ENCODE measurements at regions not wholly inside any gene's neighbourhood (a gene's known extent, or its start where the extent isn't known, plus 50 kb on each side); places are given as distances from the start of the nearest gene placed in this dataset.

GRCh38 chr2:103875531-103875930 lies 978.4 kb upstream of the POU3F3 start:
- H3K4me1 ChIP-seq: no peaks in the 10 kb centered on the region
- intact Hi-C loops (cut with DNase I; ENCODE audit: low total_unique reads): no loop called here
- no peak overlapping the region for H3K4me3 ChIP-seq
- WGBS, 5 donors: 65 to 80% (median 70%) methylated on average over 3 of the region's 3 CpGs
- no peak overlapping the region for H3K27ac ChIP-seq
- peaks cover 0 to 4% (median 0%) of the 10 kb centered on the region in 8 donors for H3K9me3 ChIP-seq
- no peaks in the 10 kb centered on the region for H3K36me3 ChIP-seq
- TF ChIP-seq POLR2A (IDR thresholded peaks at IDR 0.05) (no peak), POLR2AphosphoS5 (IDR thresholded peaks at IDR 0.05) (no peak), CTCF (IDR thresholded peaks at IDR 0.05 in 8 of 11, conservative IDR thresholded peaks at IDR 0.05 in 3 of 11) (no peak)
- no peaks in the 10 kb centered on the region for H3K27me3 ChIP-seq (replicated peaks in 1 of 7)
- no peak for DNase-seq

GRCh38 chr2:103876611-103877010 lies 977.3 kb upstream of the POU3F3 start:
- Histone ChIP-seq H3K4me1 (no peaks in the 10 kb centered on the region), H3K4me3 (no peak overlapping the region), H3K27ac (no peak overlapping the region), H3K27me3 (replicated peaks in 1 of 7) (no peaks in the 10 kb centered on the region), H3K36me3 (no peaks in the 10 kb centered on the region), H3K9me3 (peaks cover 0 to 4% (median 0%) of the 10 kb centered on the region in 8 donors)
- TF ChIP-seq POLR2A (IDR thresholded peaks at IDR 0.05) (no peak), CTCF (IDR thresholded peaks at IDR 0.05 in 8 of 11, conservative IDR thresholded peaks at IDR 0.05 in 3 of 11) (no peak), POLR2AphosphoS5 (IDR thresholded peaks at IDR 0.05) (no peak)
- no peak for DNase-seq
- WGBS, 5 donors: 71 to 84% (median 77%) methylated on average over 5 of the region's 5 CpGs
- intact Hi-C loops (cut with DNase I; ENCODE audit: low total_unique reads): no loop called here

GRCh38 chr2:103879101-103879500 lies 974.8 kb upstream of the POU3F3 start:
- no peak overlapping the region for H3K27ac ChIP-seq

More at GRCh38 chr2:103879101-103879500, 974.8 kb upstream of the POU3F3 start:
- DNase-seq: no peak
- H3K4me1 ChIP-seq: no peaks in the 10 kb centered on the region
- 41 to 65% (median 60%) methylated on average over 1 of the region's 1 CpG for WGBS, 5 donors
- intact Hi-C loops (cut with DNase I; ENCODE audit: low total_unique reads): no loop called here
- no peaks in the 10 kb centered on the region for H3K27me3 ChIP-seq (replicated peaks in 1 of 7)
- no peak overlapping the region for H3K4me3 ChIP-seq
- H3K36me3 ChIP-seq: no peaks in the 10 kb centered on the region
- H3K9me3 ChIP-seq: no peaks in the 10 kb centered on the region
- TF ChIP-seq POLR2A (IDR thresholded peaks at IDR 0.05): no peak
- TF ChIP-seq POLR2AphosphoS5 (IDR thresholded peaks at IDR 0.05): no peak
- no peak for TF ChIP-seq CTCF (IDR thresholded peaks at IDR 0.05 in 8 of 11, conservative IDR thresholded peaks at IDR 0.05 in 3 of 11)

Data from spleen (tissue), 11 donors.